ENCODE measurements at regions not wholly inside any gene's neighbourhood (a gene's known extent, or its start where the extent isn't known, plus 50 kb on each side); places are given as distances from the start of the nearest gene placed in this dataset.

GRCh38 chrX:124796989-124797388, 450.6 kb downstream of the SH2D1A start:
- ATAC-seq: no peak
- DNase-seq (ENCODE audit: low spot score): no peak
- intact Hi-C loops (cut with DNase I): no loop called here

- ATAC-seq (no peak), DNase-seq (ENCODE audit: low spot score) (no peak)
- intact Hi-C loops (cut with DNase I): no loop called here
These were observed 458.6 kb downstream of the SH2D1A start for GRCh38 chrX:124804962-124805361.

GRCh38 chrX:124805486-124805885, 459.1 kb downstream of the SH2D1A start:
- DNase-seq (ENCODE audit: low spot score) (no peak), ATAC-seq (no peak)
- intact Hi-C loops (cut with DNase I): no loop called here

- intact Hi-C loops (cut with DNase I): no loop called here
- no peak for ATAC-seq
- DNase-seq (ENCODE audit: low spot score): no peak
These were observed 467.7 kb downstream of the SH2D1A start for GRCh38 chrX:124814106-124814505.

- intact Hi-C loops (cut with DNase I): no loop called here
- ATAC-seq (no peak), DNase-seq (ENCODE audit: low spot score) (no peak)
These were observed 471.7 kb downstream of the SH2D1A start for GRCh38 chrX:124818033-124818432.

GRCh38 chrX:124818764-124819163, 472.4 kb downstream of the SH2D1A start:
- DNase-seq (ENCODE audit: low spot score): no peak
- intact Hi-C loops (cut with DNase I): no loop called here
- ATAC-seq: no peak

GRCh38 chrX:124820738-124821137, 474.4 kb downstream of the SH2D1A start:
- DNase-seq (ENCODE audit: low spot score): no peak
- intact Hi-C loops (cut with DNase I): no loop called here
- ATAC-seq: no peak

- no peak for ATAC-seq
- DNase-seq (ENCODE audit: low spot score): no peak
- intact Hi-C loops (cut with DNase I): no loop called here
These were observed 481.0 kb downstream of the SH2D1A start for GRCh38 chrX:124827258-124827845.

GRCh38 chrX:124829930-124830329, 483.6 kb downstream of the SH2D1A start:
- no peak for DNase-seq (ENCODE audit: low spot score)
- intact Hi-C loops (cut with DNase I): no loop called here
- no peak for ATAC-seq

GRCh38 chrX:124836786-124837185, 482.9 kb upstream of the TEX13C start:
- intact Hi-C loops (cut with DNase I): no loop called here
- no peak for ATAC-seq

GRCh38 chrX:124842205-124842604, 477.5 kb upstream of the TEX13C start:
- DNase-seq (ENCODE audit: low spot score) (no peak), ATAC-seq (no peak)
- intact Hi-C loops (cut with DNase I): no loop called here

More at GRCh38 chrX:124836786-124837185, 482.9 kb upstream of the TEX13C start:
- no peak for DNase-seq (ENCODE audit: low spot score)

GRCh38 chrX:124860736-124861135, 458.9 kb upstream of the TEX13C start:
- intact Hi-C loops (cut with DNase I): no loop called here
- ATAC-seq (no peak), DNase-seq (ENCODE audit: low spot score) (no peak)

- ATAC-seq (no peak), DNase-seq (ENCODE audit: low spot score) (no peak)
- intact Hi-C loops (cut with DNase I): no loop called here
These were observed 457.4 kb upstream of the TEX13C start for GRCh38 chrX:124862301-124862700.

GRCh38 chrX:124863303-124863702, 456.4 kb upstream of the TEX13C start:
- ATAC-seq (no peak), DNase-seq (ENCODE audit: low spot score) (no peak)
- intact Hi-C loops (cut with DNase I): no loop called here

- ATAC-seq (no peak), DNase-seq (ENCODE audit: low spot score) (no peak)
- intact Hi-C loops (cut with DNase I): no loop called here
These were observed 432.1 kb upstream of the TEX13C start for GRCh38 chrX:124887572-124887971.

GRCh38 chrX:124895947-124896346, 423.7 kb upstream of the TEX13C start:
- DNase-seq (ENCODE audit: low spot score) (no peak), ATAC-seq (no peak)

GRCh38 chrX:124902953-124903352, 416.7 kb upstream of the TEX13C start:
- intact Hi-C loops (cut with DNase I): no loop called here
- ATAC-seq (no peak), DNase-seq (ENCODE audit: low spot score) (no peak)

More at GRCh38 chrX:124895947-124896346, 423.7 kb upstream of the TEX13C start:
- intact Hi-C loops (cut with DNase I): no loop called here

- no peak for ATAC-seq
- no peak for DNase-seq (ENCODE audit: low spot score)
- intact Hi-C loops (cut with DNase I): no loop called here
These were observed 409.1 kb upstream of the TEX13C start for GRCh38 chrX:124910611-124911010.

GRCh38 chrX:124917011-124917410, 402.7 kb upstream of the TEX13C start:
- ATAC-seq: no peak

GRCh38 chrX:124925681-124926080, 394.0 kb upstream of the TEX13C start:
- no peak for ATAC-seq
- intact Hi-C loops (cut with DNase I): no loop called here

More at GRCh38 chrX:124917011-124917410, 402.7 kb upstream of the TEX13C start:
- intact Hi-C loops (cut with DNase I): no loop called here
- DNase-seq (ENCODE audit: low spot score): no peak

GRCh38 chrX:124931241-124931640, 388.4 kb upstream of the TEX13C start:
- ATAC-seq (no peak), DNase-seq (ENCODE audit: low spot score) (no peak)
- intact Hi-C loops (cut with DNase I): no loop called here

More at GRCh38 chrX:124925681-124926080, 394.0 kb upstream of the TEX13C start:
- no peak for DNase-seq (ENCODE audit: low spot score)
